Endothelial cell of umbilical vein (primary cell): ENCODE measurements at regions not wholly inside any gene's neighbourhood (a gene's known extent, or its start where the extent isn't known, plus 50 kb on each side); places are given as distances from the start of the nearest gene placed in this dataset.

ENCODE experiments used
- BruUV-seq: library from RNA; stranded (reverse); fragments of 400-500 nt; replicated peaks from 2 replicates; lab custom pipeline; 2021; lab: Mats Ljungman, UMichigan
- CTCF ChIA-PET: fragments of 300-600, 350-600 bp; sonication (Branson Sonifier 250); formaldehyde crosslinking; loops from one replicate; lab custom pipeline; 2021; ENCODE audit warnings: antibody characterized with exemption, inconsistent platforms; lab: Charles Lee
- POLR2A ChIA-PET: fragments of 300-600, 350-600 bp; sonication (Branson Sonifier 250); formaldehyde crosslinking; loops from one replicate; lab custom pipeline; 2021; ENCODE audit warnings: antibody characterized with exemption, inconsistent platforms; lab: Charles Lee
- DNase-seq: peaks from one replicate; pipeline ENCODE4 v3.0.0-alpha.2; 2011; ENCODE audit warnings: low read depth, low spot score
- FAIRE-seq: peaks from 2 replicates; lab custom pipeline; 2011; peaks lifted over from hg19 to GRCh38; lab: Jason Lieb, UNC
- H2AFZ ChIP-seq: 2 replicates; pipeline ENCODE4 v1.6.0; 2012; ENCODE audit warnings: low read depth, low read length, control low read depth, inconsistent platforms
- H3K27ac ChIP-seq: 2 replicates; pipeline ENCODE4 v1.5.1; 2011; ENCODE audit warnings: low read depth, mild to moderate bottlenecking, control low read depth, low read length, moderate library complexity; ENCODE audit not compliant: insufficient read depth
- H3K27me3 ChIP-seq, 2 experiments: 2 replicates each; pipeline versions ENCODE4 v1.6.0 to v1.6.1; 2011; ENCODE audit warnings: low read length in 2 of 2, mixed read lengths in 1 of 2; ENCODE audit not compliant: control insufficient read depth in 2 of 2, insufficient read depth in 2 of 2
- H3K36me3 ChIP-seq, 2 experiments: 2 replicates in 1 of 2; 3 replicates in 1 of 2; pipeline ENCODE4 v1.5.1; 2011; ENCODE audit warnings: low read length in 2 of 2, mild to moderate bottlenecking in 1 of 2, moderate library complexity in 1 of 2; ENCODE audit not compliant: control insufficient read depth in 2 of 2, insufficient read depth in 2 of 2; ENCODE audit errors: extremely low read depth in 1 of 2
- H3K4me1 ChIP-seq: 3 replicates; pipeline ENCODE4 v1.5.1; 2011; ENCODE audit warnings: mild to moderate bottlenecking, low read length; ENCODE audit not compliant: control insufficient read depth, insufficient read depth; ENCODE audit errors: extremely low read depth
- H3K4me2 ChIP-seq: 2 replicates; pipeline ENCODE4 v1.6.1; 2011; ENCODE audit warnings: low read length, control low read depth, mixed read lengths; ENCODE audit not compliant: insufficient read depth
- H3K4me3 ChIP-seq, 3 experiments: fragments of 200-600 bp in 1 of 3; sonication (generic), shearing (Covaris generic) in 1 of 3; replicated peaks in 1 of 3; 2 replicates each; pipeline ENCODE4 v1.5.1; 2011 to 2016; ENCODE audit warnings: control low read depth in 3 of 3, low read length in 3 of 3, mild to moderate bottlenecking in 2 of 3, inconsistent platforms in 1 of 3, low read depth in 1 of 3, moderate library complexity in 1 of 3; ENCODE audit not compliant: insufficient read depth in 1 of 3
- H3K79me2 ChIP-seq: 2 replicates; pipeline ENCODE4 v1.6.0; 2012; ENCODE audit warnings: low read length, inconsistent platforms; ENCODE audit not compliant: control insufficient read depth, insufficient read depth
- H3K9ac ChIP-seq: replicated peaks from 2 replicates; pipeline ENCODE3; 2011; ENCODE audit warnings: low read length, control low read depth; ENCODE audit not compliant: insufficient read depth; ENCODE audit errors: extremely low read depth
- H3K9me1 ChIP-seq: replicated peaks from 3 replicates; pipeline ENCODE4 v1.6.0; 2011; ENCODE audit warnings: mild to moderate bottlenecking, low read length; ENCODE audit not compliant: control insufficient read depth, insufficient read depth; ENCODE audit errors: extremely low read depth
- H3K9me3 ChIP-seq: replicated peaks from 2 replicates; pipeline ENCODE4 v1.5.1; 2012; ENCODE audit warnings: low read length, inconsistent platforms; ENCODE audit not compliant: control insufficient read depth, insufficient read depth
- H4K20me1 ChIP-seq: replicated peaks from 2 replicates; pipeline ENCODE3; 2011; ENCODE audit warnings: mild to moderate bottlenecking, low read length; ENCODE audit not compliant: control insufficient read depth, insufficient read depth; ENCODE audit errors: extremely low read depth
- EZH2 ChIP-seq: IDR thresholded peaks from 2 replicates; pipeline ENCODE4 v1.6.1; 2012; ENCODE audit warnings: borderline replicate concordance, low read depth, mild to moderate bottlenecking, moderate library complexity, low read length, inconsistent platforms; ENCODE audit not compliant: severe bottlenecking
- FOS ChIP-seq: IDR thresholded peaks from 2 replicates; pipeline ENCODE4 v1.6.1; 2011; ENCODE audit warnings: mild to moderate bottlenecking, low read length, moderate library complexity, borderline replicate concordance; ENCODE audit not compliant: insufficient read depth
- GATA2 ChIP-seq: IDR thresholded peaks from 2 replicates; pipeline ENCODE4 v1.7.0; 2011; ENCODE audit warnings: low read depth, mild to moderate bottlenecking, moderate library complexity, mixed read lengths, low read length; ENCODE audit not compliant: insufficient read length, insufficient read depth
- JUN ChIP-seq: IDR thresholded peaks from 2 replicates; pipeline ENCODE4 v1.6.1; 2011; ENCODE audit warnings: borderline replicate concordance, low read depth; ENCODE audit not compliant: insufficient read length, insufficient read depth
- MYC ChIP-seq: IDR thresholded peaks from one replicate; pipeline ENCODE4 v1.6.1; 2011; ENCODE audit warnings: mild to moderate bottlenecking, low read depth, low read length
- POLR2A ChIP-seq: IDR thresholded peaks from 2 replicates; pipeline ENCODE4 v1.6.1; 2012; ENCODE audit warnings: low read depth, mild to moderate bottlenecking, control low read depth, low read length
- POLR2AphosphoS5 ChIP-seq: IDR thresholded peaks from 2 replicates; pipeline ENCODE4 v1.6.1; 2012; ENCODE audit warnings: low read depth, mild to moderate bottlenecking, control low read depth, low read length, moderate library complexity; ENCODE audit not compliant: insufficient read depth
- dilution Hi-C: fragments of 300-500 bp; cut with MboI; formaldehyde crosslinking; loops from one replicate; pipeline ENCODE4 v1.15.0; 2019; ENCODE audit warnings: low sequenced_read_pairs; ENCODE audit not compliant: extremely low pct_ligation_motif_present
- intact Hi-C: fragments of 100-400 bp; cut with micrococcal nuclease; formaldehyde crosslinking; loops from one replicate; pipeline ENCODE4 v1.10.0; 2022
- TF ChIP-seq, protein P1 (sequence below): IDR thresholded peaks from 2 replicates; pipeline ENCODE4 v1.6.1; 2011; ENCODE audit not compliant: insufficient read depth, insufficient read length
- TF ChIP-seq, protein P2 (sequence below), 2 donors: IDR thresholded peaks; 1 replicate in 1 of 2; 2 replicates in 1 of 2; pipeline ENCODE4 v1.5.1; 2011; ENCODE audit warnings: low read length in 2 of 2, mild to moderate bottlenecking in 2 of 2, moderate library complexity in 2 of 2, control low read depth in 1 of 2, inconsistent platforms in 1 of 2, low read depth in 1 of 2; ENCODE audit not compliant: insufficient read depth in 1 of 2; ENCODE audit errors: extremely low read depth in 1 of 2

DNA sequence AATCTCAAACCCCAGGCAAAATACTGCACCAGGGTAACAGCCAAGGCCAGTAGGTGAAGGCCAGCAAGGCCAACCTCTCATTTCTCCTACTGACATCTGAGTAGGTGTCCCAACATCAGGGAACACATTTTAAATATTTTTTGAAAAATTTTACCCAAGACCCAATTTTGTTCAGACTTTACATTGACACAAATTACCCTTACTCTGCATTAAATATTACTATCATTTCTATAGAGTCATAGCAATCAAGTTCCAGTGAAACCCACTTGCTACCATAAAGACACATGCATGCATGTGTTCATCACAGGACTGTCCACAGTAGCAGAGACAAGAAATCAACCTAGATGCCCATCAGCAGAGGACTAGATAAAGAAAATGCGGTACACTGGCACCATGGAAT, 99.9 kb downstream of the NRN1 start:
- H3K4me2 ChIP-seq = no peak overlapping the region
- DNase-seq = no peak
- no peak for FAIRE-seq
- H3K9me3 ChIP-seq = no peaks in the 10 kb centered on the region
- no peak overlapping the region for H3K9ac ChIP-seq
- no peaks in the 10 kb centered on the region for H3K27me3 ChIP-seq
- H3K27ac ChIP-seq = no peak overlapping the region
- H2AFZ ChIP-seq = no peak overlapping the region
- no peak overlapping the region for H3K4me3 ChIP-seq
- intact Hi-C loops (no loop called here), dilution Hi-C loops (no loop called here)
- POLR2A ChIA-PET = no interaction called here
- no peaks in the 10 kb centered on the region for H3K4me1 ChIP-seq
- no peaks in the 10 kb centered on the region for H3K79me2 ChIP-seq
- H3K9me1 ChIP-seq = no peaks in the 10 kb centered on the region
- no peaks in the 10 kb centered on the region for H3K36me3 ChIP-seq
- no TSS peak for BruUV-seq
- TF ChIP-seq MYC = no peak
- TF ChIP-seq, protein P1, sequence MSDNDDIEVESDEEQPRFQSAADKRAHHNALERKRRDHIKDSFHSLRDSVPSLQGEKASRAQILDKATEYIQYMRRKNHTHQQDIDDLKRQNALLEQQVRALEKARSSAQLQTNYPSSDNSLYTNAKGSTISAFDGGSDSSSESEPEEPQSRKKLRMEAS = no peak
- TF ChIP-seq EZH2 = no peak
- TF ChIP-seq POLR2AphosphoS5 = no peak
- TF ChIP-seq, protein P2, sequence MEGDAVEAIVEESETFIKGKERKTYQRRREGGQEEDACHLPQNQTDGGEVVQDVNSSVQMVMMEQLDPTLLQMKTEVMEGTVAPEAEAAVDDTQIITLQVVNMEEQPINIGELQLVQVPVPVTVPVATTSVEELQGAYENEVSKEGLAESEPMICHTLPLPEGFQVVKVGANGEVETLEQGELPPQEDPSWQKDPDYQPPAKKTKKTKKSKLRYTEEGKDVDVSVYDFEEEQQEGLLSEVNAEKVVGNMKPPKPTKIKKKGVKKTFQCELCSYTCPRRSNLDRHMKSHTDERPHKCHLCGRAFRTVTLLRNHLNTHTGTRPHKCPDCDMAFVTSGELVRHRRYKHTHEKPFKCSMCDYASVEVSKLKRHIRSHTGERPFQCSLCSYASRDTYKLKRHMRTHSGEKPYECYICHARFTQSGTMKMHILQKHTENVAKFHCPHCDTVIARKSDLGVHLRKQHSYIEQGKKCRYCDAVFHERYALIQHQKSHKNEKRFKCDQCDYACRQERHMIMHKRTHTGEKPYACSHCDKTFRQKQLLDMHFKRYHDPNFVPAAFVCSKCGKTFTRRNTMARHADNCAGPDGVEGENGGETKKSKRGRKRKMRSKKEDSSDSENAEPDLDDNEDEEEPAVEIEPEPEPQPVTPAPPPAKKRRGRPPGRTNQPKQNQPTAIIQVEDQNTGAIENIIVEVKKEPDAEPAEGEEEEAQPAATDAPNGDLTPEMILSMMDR (IDR thresholded peaks at IDR 0.05; ENCODE audit: extremely low read depth in 1 of 2, insufficient read depth in 1 of 2, low read depth in 1 of 2, low read length in 2 of 2) = no peak
- TF ChIP-seq JUN = no peak
- no peak for TF ChIP-seq GATA2
- no peak for TF ChIP-seq POLR2A
- no peak for TF ChIP-seq FOS
- H4K20me1 ChIP-seq = no peaks in the 10 kb centered on the region
- CTCF ChIA-PET = interaction anchor here (2.9 kb wide), 1 partner anchor 436 kb away, joined by 9 read pairs; no protein-coding TSS in a partner anchor
